ENCODE measurements at regions not wholly inside any gene's neighbourhood (a gene's known extent, or its start where the extent isn't known, plus 50 kb on each side); places are given as distances from the start of the nearest gene placed in this dataset.

- TF ChIP-seq, protein P1, sequence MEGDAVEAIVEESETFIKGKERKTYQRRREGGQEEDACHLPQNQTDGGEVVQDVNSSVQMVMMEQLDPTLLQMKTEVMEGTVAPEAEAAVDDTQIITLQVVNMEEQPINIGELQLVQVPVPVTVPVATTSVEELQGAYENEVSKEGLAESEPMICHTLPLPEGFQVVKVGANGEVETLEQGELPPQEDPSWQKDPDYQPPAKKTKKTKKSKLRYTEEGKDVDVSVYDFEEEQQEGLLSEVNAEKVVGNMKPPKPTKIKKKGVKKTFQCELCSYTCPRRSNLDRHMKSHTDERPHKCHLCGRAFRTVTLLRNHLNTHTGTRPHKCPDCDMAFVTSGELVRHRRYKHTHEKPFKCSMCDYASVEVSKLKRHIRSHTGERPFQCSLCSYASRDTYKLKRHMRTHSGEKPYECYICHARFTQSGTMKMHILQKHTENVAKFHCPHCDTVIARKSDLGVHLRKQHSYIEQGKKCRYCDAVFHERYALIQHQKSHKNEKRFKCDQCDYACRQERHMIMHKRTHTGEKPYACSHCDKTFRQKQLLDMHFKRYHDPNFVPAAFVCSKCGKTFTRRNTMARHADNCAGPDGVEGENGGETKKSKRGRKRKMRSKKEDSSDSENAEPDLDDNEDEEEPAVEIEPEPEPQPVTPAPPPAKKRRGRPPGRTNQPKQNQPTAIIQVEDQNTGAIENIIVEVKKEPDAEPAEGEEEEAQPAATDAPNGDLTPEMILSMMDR (IDR thresholded peaks at IDR 0.05): no peak
- H3K4me3 Mint-ChIP-seq: no peak overlapping the region
- H3K4me1 Mint-ChIP-seq (ENCODE audit: low read depth): no peaks in the 10 kb centered on the region
- DNase-seq: no peak
- H3K27ac Mint-ChIP-seq: no peak overlapping the region
- no peaks in the 10 kb centered on the region for H3K36me3 Mint-ChIP-seq (ENCODE audit: low read depth)
- H3K27me3 Mint-ChIP-seq (ENCODE audit: insufficient read depth): no peaks in the 10 kb centered on the region
- H3K9me3 Mint-ChIP-seq: peaks cover 26% of the 10 kb centered on the region
Observed at GRCh38 chr18:72063001-72063400, 481.1 kb downstream of the CBLN2 start.

DNA sequence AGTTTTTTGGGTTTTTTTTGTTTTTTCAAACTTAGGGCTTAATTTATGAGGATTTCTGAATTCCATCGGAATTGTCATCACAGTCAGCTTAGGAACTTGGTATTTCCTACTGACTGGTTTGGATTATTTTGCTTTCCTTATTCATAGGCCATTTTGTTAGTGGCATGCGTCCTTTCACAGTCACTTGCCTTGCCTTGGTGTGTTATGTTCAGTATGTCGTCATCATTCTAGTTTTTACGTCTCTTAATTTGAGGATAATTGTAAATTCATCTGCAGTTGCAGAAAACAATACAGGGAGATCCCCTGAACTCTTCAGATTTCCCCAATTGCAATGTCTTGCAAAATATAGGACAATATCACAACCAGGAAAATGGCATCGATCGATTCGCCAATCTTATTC, 485.3 kb downstream of the CBLN2 start:
- H3K4me3 Mint-ChIP-seq: no peak overlapping the region
- no peak overlapping the region for H3K27ac Mint-ChIP-seq
- TF ChIP-seq, protein P1 (IDR thresholded peaks at IDR 0.05): no peak
- no peak for DNase-seq
- no peaks in the 10 kb centered on the region; the same call in 1 of the 2 replicates for H3K36me3 Mint-ChIP-seq (ENCODE audit: low read depth)
- H3K4me1 Mint-ChIP-seq (ENCODE audit: low read depth): no peaks in the 10 kb centered on the region
- peaks cover 29% of the 10 kb centered on the region for H3K9me3 Mint-ChIP-seq
- H3K27me3 Mint-ChIP-seq (ENCODE audit: insufficient read depth): no peaks in the 10 kb centered on the region

DNA sequence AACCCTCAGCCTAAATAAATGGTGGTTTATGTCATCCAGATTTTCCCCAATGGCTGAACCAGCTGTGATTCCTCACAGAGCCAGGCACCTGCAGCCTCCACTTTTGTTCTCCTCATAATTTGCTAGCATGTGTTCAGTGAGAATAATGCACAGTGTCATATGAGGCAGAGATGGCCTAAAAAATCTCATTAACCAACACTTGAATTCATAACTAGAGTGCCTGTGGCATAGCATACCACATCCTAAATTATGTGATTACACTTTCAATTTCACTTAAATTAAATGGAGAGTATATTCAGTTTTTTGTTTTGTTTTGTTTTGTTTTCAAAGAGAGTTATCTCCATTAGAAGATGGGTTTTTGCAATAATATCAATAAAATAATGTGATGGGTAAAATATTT, 488.0 kb downstream of the CBLN2 start:
- no peaks in the 10 kb centered on the region for H3K27me3 Mint-ChIP-seq (ENCODE audit: insufficient read depth)

GRCh38 chr18:72041313-72042032, 502.7 kb downstream of the CBLN2 start:
- H3K4me3 Mint-ChIP-seq: no peak overlapping the region
- DNase-seq: no peak
- peaks cover 40% of the 10 kb centered on the region for H3K9me3 Mint-ChIP-seq
- H3K36me3 Mint-ChIP-seq (ENCODE audit: low read depth): no peaks in the 10 kb centered on the region
- TF ChIP-seq, protein P1 (IDR thresholded peaks at IDR 0.05): no peak
- no peaks in the 10 kb centered on the region for H3K4me1 Mint-ChIP-seq (ENCODE audit: low read depth)
- H3K27me3 Mint-ChIP-seq (ENCODE audit: insufficient read depth): no peaks in the 10 kb centered on the region
- no peak overlapping the region for H3K27ac Mint-ChIP-seq

More for the DNA sequence above, 488.0 kb downstream of the CBLN2 start:
- Mint-ChIP-seq H3K27ac (no peak overlapping the region), H3K4me1 (ENCODE audit: low read depth) (no peaks in the 10 kb centered on the region), H3K9me3 (peaks cover 40% of the 10 kb centered on the region), H3K36me3 (ENCODE audit: low read depth) (no peaks in the 10 kb centered on the region; the same call in 1 of the 2 replicates), H3K4me3 (no peak overlapping the region)
- DNase-seq: no peak
- TF ChIP-seq, protein P1 (IDR thresholded peaks at IDR 0.05): no peak

DNA sequence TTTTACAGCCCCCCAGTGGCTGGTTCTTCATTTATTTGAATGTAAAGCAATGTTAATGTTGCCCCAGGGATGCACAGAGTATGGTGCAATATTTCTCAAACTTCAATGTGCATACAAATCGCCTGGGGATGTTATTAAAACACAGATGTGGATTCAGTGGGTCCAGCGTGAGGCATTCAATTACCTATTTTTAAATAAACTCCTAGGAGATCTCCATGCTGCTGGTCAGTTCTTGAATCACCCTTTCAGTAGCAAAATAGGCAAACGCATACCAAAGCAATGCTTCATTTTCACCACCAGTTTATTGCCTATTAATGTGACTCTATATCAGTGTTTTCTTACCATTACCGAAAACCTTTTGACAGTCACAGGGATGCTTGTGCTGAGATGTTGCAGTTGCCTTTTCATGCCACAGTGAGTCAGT, 530.7 kb downstream of the CBLN2 start:
- Mint-ChIP-seq H3K4me3 (no peak overlapping the region), H3K27ac (no peak overlapping the region), H3K4me1 (ENCODE audit: low read depth) (no peaks in the 10 kb centered on the region), H3K27me3 (ENCODE audit: insufficient read depth) (no peaks in the 10 kb centered on the region; the same call in 1 of the 2 replicates), H3K9me3 (peaks cover 35% of the 10 kb centered on the region), H3K36me3 (ENCODE audit: low read depth) (no peaks in the 10 kb centered on the region)
- DNase-seq: no peak
- TF ChIP-seq, protein P1 (IDR thresholded peaks at IDR 0.05): no peak
